NCI-H2196 (cell line): ENCODE measurements at regions not wholly inside any gene's neighbourhood (a gene's known extent, or its start where the extent isn't known, plus 50 kb on each side); places are given as distances from the start of the nearest gene placed in this dataset.
"Not testable (repeated sequence)": the region's sequence is repeated elsewhere in the genome, so short reads cannot be mapped to it uniquely, and the experiment has no call there.

ENCODE experiments used
- DNase-seq: peaks from one replicate; lab custom pipeline; 2025; ENCODE audit not compliant: unreplicated experiment; lab: John Stamatoyannopoulos, UW

DNA sequence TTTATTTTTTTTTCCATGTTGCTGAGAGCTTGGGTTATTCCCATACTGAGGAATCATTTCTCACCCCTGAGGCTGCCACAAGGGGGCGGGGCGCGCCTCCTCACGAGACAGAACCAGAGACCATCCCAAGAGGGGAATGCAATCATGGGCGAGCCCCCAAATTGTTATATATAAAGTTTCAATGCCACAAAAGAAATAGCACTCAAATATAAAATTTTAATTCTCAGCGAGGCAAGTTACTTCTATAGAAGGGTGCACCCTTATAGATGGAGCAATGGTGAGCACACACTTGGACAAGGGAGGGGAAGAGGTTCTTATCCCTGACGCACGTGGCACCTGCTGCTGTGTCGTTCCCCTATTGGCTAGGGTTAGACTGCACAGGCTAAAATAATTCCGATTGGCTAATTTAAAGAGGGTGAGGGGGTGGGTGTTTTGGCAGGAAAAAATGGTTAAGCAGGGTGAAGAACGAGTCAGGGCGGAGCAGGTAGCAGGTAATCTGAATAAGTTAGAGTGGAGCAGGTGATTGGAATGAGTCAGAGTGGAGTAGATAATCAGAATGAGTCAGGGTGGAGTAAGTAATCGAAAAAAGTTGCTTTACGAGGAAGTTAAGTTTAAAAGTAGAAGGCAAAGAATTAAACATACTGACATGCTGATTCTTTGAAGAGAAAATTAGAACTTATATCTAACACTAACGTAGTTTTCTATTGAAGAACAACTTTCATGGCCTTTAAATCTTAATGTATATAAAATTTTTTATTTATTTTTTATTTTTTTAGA, 177.5 kb downstream of the MTCL1 start:
- DNase-seq, result no peak

DNA sequence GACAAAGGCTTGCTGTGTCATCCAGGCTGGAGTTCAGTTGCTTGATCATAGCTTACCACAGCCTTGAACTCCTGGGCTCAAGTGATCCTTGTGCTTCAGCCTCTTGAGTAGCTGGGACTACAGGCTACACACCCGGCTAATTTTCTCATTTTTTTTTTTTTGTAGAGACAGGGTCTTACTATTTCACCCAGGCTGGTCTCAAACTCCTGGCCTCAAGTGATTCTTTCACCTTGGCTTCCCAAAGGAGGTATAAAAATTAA, 178.0 kb downstream of the MTCL1 start:
- DNase-seq, result no peak

DNA sequence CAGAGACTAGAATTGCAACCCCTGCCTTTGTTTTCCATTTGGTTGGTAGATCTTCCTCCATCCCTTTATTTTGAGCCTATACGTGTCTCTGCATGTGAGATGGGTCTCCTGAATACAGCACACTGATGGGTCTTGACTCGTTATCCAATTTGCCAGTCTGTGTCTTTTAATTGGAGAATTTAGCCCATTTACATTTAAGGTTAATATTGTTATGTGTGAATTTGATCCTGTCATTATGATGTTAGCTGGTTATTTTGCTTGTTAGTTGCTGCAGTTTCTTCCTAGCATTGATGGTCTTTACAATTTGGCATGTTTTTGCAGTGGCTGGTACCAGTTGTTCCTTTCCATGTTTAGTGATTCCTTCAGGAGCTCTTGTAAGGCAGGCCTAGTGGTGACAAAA, 182.5 kb downstream of the MTCL1 start:
- DNase-seq, result not testable (repeated sequence)

DNA sequence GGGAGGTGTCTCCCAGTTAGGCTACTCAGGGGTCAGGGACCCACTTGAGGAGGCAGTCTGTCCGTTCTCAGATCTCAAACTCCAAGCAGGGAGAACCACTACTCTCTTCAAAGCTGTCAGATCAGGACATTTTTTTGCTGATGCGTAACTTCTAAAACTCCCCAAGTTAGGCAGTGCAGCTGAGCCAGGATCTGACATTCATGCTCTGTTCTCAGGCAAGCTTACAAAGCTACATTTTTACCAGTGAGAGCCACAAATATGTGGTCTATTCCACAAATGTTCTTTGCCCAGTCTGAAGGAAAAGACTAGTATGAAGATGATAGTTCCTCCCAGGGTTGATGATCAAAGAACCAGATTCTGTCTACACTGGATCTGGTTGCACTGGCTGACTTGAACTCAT, 184.1 kb downstream of the MTCL1 start:
- no peak for DNase-seq

DNA sequence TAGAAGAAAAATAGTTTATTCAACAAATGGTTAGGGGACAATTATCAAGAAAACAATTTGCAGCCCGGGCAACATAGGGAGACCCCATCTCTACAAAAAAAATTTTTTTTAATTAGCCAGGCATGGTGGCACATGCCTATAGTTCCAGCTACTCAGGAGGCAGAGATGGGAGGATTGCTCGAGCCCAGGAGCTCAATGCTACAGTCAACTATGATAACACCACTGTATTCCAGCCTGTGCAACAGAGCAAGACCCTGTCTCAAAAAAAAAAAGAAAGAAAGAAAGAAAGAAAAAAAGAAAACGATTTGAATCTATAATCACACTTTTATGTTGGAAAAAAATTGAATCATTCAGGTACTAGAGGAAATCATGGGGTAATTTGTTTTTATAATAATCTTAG, 185.1 kb downstream of the MTCL1 start:
- DNase-seq, result not testable (repeated sequence)

DNA sequence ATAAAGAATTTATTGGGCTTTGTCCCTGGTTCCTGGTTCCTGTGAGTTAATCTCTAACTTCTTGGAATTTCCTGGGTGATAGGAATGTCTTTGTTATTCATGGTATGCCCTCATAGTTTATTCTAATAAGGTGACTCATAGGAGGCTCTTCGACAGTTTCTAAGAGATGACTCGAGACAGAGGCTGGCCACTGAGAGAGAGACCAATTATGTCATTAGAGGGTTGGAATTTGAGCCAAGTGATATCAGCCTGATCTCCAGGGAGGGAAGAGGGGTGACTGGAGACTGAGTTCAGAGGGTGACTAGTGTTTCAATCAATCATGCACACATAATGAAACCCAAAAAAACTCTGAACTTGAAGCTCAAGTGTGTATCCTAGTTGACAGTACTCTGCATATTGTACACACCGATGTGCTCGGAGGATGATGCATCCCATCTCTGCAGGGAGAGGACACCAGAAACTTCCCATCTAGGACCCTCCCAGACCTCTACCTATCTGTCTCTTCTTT, 185.7 kb downstream of the MTCL1 start:
- peak; percentile 40 for DNase-seq

DNA sequence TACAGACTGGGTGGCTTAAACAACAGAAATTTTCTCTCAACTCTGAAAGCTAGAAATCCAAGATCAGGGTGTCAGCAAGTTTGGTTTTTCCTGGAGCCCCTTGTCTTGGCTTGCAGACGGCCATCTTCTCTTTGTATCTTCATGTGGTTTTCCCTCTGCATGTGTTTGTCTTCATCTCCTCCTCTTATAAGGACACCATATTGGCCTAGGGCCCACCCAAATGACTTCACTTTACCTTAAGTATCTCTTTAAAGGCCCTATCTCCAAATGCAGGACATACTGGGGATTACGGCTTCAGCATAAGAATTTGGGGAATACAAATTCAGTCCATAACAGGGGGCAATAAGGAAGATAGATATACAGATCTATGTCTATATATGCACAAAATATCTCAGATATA, 187.9 kb downstream of the MTCL1 start:
- DNase-seq, result no peak

DNA sequence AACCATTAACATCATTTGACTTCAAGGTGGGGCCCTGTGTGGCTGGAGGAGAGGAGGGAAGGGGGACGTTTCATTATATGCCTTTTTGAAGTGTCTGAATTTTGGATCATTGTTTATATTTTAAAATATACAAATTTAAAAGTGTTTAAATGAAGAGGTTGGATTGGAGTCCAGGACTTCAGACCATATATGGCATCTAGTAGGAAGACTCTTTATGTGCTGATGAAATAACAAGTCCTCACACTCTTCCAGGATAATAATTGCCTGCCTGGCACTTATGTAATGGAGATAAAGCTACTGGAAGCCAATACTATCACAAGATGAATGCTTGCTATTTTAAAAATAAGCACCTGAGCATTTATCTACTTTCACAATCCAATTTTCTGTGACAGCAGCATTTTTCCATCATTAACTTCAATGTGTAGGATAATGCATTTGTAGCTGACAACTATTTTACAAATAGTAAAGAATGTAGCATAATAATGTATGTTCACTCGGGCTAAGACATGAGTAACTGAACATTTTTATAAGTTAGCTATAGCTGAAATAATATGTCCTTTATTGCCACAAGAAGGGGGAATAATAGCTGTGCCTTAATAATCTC, 188.4 kb downstream of the MTCL1 start:
- no peak for DNase-seq

DNA sequence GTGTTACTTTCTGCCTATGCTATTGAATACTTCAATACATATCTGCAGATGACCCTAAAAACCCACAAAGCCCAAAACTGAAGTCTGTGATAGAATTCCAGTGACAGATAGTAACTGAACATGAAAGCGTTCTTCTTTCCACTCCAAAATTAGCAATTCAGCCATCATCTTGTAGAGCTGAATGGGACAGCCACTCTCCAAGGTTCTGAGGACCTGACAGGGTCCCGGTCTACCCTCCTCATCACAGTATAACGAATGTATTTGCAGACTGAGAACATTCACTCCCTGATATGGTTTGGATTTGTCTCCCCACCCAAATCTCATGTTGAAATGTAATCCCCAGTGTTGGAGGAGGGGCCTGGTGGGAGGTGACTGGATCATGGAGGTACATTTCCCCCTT, 189.5 kb downstream of the MTCL1 start:
- DNase-seq, result no peak

DNA sequence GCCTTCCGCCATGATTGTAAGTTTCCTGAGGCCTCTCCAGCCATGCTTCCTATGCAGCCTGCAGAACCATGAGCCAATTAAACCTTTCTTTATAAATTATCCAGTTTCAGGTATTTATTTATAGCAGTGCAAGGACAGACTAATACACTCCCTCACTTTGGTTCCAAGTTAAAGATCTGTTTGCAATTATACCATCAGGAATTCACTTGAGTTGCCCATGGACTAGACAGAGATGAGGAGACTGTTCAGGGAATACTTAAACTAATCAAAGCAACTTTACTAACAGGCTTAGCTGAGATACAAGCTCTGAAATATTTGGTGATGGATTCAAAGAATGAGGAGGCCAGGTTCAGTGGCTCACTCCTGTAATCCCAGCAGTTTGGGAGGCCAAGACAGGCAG, 190.0 kb downstream of the MTCL1 start:
- no peak for DNase-seq

DNA sequence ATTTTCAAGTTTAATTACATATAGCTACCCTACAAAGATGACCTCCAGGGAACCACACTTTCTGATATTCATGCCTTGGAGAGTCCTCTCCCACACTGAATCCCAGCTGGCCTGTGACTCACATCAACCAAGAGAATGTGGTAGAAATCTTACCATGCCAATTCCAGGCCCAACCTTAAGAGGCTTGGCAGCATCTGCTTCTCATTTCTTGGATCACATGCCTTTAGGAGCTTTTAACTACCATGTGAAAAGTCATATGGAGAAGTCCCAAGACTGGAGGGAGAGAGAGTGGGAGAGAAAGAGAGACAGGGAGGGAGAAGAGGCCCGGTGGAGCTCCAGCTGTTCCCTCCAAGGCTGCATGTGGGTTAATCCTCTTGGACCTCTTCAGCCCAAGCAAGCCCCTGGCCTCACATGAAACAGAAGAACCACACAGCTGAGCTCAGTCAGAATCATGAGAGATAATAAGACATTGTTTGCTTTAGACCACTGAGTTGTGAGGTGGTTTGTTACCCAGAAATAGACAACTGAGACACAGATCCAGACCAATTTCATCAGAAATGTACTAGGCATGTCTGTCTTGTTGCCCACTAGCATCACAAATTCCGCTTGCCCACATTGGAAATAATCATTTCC, 190.7 kb downstream of the MTCL1 start:
- no peak for DNase-seq

DNA sequence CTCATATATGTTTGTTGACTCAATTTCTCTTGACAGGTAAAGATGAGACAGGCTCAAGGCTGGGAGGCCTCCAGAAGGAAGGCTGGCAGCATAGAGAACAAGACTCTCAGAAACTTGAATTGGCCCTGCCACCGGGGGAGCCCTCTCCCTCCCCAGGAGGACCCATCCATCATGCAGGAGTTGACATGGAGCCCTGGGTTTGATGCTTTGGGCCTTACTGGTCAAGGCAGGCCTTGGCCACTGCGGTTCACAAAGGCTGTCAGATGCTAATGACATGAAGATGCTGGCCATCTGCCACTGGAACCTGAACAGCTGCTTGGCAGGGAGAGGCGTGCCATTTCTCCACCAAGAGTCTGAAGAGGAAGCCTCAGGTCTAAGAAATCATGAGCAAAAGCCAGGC, 193.6 kb downstream of the MTCL1 start:
- no peak for DNase-seq

DNA sequence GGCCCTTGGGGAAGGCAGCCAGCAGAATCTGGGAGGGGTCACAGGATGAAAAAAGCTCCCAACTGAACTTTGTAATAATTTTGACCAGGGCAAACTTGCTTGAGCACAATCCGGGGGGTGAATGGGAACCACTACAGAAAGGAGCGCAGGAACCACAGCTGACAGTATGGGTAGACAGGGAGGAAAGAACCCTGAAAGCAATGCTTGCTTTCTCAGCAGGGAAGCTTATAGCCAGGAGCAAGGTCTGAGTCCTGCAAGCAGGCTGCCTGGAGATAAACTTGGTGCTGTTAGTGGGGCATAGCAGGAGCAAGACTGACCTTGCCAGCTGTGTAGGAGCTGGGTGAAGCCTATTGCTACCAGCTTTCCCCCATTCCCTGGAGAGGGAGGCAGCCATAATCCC, 195.2 kb downstream of the MTCL1 start:
- no peak for DNase-seq

DNA sequence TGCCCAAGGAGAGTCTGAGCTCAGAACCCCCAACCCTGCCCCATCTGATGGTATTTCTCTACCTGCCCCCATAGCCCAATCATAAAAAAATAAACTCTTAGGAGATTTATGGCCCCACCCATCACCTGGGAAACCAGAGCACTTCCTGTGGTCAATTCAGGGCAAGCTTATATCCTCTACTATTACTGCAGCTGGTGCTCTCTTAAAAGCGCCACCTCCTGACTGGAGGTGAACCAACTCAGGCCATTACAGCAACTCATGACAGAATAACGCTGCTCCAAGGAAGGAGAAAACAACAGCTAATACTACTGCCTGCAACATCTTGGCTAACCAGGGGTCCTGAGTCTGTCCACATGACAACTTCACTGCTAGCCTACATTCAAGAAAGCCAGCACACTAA, 195.7 kb downstream of the MTCL1 start:
- no peak for DNase-seq

DNA sequence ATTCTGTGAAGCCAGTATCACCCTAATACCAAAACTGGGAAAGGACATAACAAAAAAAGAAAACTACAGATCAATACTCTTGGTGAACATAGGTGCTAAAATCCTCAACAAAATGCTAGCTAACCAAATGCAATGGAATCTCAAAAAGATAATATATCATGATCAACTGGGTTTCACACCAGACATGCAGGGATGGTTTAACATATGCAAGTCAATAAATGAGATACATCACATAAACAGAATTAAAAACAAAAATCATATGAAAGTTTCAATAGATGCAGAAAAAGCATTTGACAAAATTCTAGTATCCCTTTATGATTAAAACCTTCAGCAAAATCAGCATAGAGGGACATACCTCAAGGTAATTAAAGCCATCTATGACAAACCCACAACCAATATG, 198.2 kb upstream of the NDUFV2 start:
- DNase-seq, result no peak

DNA sequence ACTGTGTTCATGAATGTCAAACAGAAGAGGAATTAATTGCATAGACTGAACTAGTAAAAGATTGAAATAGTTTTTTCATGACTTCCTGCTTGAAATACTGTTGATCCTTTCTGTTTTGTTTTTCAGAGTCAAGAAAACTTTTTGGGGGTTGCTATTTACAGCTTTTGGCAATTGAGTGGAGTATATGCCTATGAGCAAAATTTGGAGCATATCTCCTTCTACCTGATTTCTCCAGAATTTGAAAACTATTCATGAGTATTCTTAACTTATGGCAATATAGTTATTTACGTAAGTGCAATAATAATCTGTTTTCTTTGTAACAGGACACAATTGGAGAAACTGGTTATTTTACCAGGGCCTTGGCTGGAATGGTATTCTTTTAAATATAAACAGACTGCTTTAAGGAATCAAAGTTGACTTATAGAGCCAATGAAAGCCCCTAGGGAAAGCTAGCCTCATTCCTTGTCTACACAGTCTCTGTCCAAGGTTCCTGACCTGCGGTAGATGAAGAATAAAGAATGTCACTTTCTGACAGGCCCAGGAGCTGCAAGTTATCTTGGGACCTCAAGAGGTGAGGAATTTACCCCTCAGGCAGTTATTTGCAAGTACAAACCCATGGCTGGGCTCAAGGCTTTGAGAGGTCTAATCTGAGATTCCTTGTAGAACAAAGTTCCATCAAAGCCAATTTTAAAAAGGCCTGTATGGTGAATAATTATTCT, 193.5 kb upstream of the NDUFV2 start:
- no peak for DNase-seq

DNA sequence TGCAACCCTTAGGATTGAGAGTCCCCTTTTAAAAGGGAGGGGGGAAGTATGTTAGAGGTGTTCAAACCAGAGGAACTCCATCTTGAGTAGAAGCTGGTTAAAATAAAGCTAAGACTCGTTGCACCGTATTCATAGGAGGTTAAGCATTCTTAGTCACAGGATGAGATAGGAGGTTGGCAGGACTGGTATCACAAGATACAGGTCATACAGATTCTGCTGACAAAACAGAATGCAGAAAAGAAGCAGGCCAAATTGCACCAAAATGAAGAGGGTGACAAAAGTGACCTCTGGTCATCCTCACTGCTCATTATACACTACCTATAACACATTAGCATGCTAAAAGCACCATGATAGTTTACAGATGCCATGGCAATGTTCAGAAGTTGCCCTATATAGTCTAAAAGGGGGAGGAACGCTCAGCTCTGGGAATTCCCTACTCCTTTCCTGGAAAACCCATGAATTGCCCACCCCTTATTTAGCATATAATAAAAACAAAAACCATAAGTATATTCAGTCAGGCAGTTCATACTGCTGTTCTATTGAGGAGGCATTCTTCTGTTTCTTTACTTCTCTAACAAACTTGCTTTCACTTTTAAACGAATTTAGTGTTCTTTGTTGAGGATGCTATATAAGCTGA, 192.2 kb upstream of the NDUFV2 start:
- no peak for DNase-seq

DNA sequence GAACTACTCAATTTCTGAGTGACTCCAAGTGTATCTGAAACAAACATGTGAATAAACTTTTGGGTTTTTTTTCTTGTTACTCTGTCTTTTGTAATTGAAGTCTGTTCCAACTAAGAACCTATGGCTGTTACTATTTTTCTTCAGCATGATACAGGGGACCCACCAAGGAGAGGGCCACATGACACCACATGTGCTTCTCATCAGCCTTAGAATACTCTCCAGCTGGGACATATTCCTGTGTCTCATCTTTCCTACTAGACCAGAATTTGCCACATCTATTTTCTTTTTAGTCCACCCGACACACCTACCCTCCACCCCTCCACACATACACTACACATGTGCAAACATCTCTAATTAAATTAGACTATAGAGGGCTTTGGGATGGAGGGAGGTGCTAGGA, 191.7 kb upstream of the NDUFV2 start:
- no peak for DNase-seq

DNA sequence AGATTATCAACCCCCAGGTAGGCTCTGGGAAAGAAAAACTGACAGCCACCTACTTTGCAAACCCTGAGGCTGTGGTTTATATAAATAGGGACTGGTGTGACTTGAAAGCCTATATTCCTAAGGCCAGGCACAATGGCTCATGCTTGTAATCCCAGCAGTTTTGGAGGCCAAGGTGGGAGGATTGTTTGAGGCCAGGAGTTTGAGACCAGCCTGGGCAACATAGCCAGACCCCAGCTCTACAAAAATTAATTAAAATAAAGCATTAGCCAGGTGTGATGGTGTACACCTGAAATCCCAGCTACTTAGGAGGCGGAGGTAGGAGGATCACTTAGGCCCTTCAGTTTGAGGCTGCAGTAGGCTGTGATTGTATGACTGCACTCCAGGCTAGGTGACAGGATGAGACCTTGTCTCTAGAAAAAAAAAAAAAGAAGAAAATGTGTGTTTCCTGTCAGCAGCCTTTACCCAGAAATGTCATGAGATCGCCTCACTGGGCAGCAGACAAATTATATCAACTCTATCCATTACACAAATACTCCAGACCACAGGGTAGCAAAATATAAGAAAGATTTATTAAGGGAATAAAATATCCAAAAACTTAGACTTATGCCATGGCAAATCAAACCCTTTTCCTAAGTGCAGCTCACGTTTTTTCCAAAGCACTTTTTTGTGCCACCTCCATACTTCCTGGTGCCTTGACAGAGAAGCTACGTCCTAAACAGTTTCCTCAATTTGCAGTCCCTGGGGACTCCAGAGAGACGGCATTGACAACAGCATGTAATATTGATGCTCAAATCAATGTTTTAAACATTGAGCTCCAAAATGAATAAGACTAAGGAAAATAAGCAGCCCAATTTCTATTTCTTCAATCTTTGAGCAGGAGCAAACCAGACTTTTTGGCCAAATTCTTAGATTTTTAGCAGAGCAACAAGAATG, 190.8 kb upstream of the NDUFV2 start:
- DNase-seq, result no peak
